SK-N-SH (cell line): ENCODE measurements at regions not wholly inside any gene's neighbourhood (a gene's known extent, or its start where the extent isn't known, plus 50 kb on each side); places are given as distances from the start of the nearest gene placed in this dataset.

Source experiments
- EZH2phosphoT487 ChIP-seq: fragments of 200-600 bp; sonication (generic); IDR thresholded peaks from 2 replicates; pipeline ENCODE4 v1.6.1; 2017; ENCODE audit warnings: low read depth, mixed run types, mild to moderate bottlenecking, antibody characterized with exemption, moderate library complexity, borderline replicate concordance
- FOXM1 ChIP-seq: IDR thresholded peaks from 2 replicates; pipeline ENCODE4 v1.4.0; 2012; ENCODE audit warnings: low read depth, mild to moderate bottlenecking
- SIN3A ChIP-seq: IDR thresholded peaks from 2 replicates; pipeline ENCODE4 v1.6.1; 2012; ENCODE audit warnings: low read depth, mild to moderate bottlenecking, low read length, moderate library complexity, borderline replicate concordance
- TAF1 ChIP-seq: IDR thresholded peaks from 2 replicates; pipeline ENCODE4 v1.6.1; 2012; ENCODE audit warnings: low read depth, mild to moderate bottlenecking, low read length, moderate library complexity, borderline replicate concordance
- TF ChIP-seq, protein P1 (sequence below): fragments of 200-600 bp; sonication (generic); IDR thresholded peaks from 2 replicates; pipeline ENCODE4 v1.6.1; 2017; ENCODE audit warnings: antibody characterized with exemption, mild to moderate bottlenecking, moderate library complexity

DNA sequence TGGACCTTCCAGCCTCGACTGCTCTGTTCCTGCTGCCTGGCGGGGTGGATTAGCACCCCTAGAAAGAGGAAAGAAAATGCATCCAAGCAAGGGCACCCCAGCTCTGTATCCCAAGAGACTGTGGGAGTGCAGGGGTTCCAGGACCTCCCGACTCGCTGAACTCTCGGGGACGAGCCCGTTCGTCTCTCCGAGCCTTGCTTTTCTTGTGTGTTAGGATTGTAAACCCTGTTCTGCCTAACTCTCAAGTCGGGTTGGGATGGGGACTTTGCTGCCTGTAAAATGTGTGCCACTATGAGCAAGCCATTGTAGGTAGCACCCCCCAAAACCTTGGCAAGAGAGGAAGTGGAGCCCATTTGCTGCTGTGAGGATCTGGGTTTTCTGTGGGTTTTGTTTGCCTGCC lies 73.2 kb upstream of the VRK1 start:
- TF ChIP-seq, protein P1, sequence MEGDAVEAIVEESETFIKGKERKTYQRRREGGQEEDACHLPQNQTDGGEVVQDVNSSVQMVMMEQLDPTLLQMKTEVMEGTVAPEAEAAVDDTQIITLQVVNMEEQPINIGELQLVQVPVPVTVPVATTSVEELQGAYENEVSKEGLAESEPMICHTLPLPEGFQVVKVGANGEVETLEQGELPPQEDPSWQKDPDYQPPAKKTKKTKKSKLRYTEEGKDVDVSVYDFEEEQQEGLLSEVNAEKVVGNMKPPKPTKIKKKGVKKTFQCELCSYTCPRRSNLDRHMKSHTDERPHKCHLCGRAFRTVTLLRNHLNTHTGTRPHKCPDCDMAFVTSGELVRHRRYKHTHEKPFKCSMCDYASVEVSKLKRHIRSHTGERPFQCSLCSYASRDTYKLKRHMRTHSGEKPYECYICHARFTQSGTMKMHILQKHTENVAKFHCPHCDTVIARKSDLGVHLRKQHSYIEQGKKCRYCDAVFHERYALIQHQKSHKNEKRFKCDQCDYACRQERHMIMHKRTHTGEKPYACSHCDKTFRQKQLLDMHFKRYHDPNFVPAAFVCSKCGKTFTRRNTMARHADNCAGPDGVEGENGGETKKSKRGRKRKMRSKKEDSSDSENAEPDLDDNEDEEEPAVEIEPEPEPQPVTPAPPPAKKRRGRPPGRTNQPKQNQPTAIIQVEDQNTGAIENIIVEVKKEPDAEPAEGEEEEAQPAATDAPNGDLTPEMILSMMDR, result no peak
- TF ChIP-seq FOXM1, result no peak
- no peak for TF ChIP-seq TAF1
- no peak for TF ChIP-seq EZH2phosphoT487
- TF ChIP-seq SIN3A, result no peak
